ENCODE measurements at regions not wholly inside any gene's neighbourhood (a gene's known extent, or its start where the extent isn't known, plus 50 kb on each side); places are given as distances from the start of the nearest gene placed in this dataset.

GRCh38 chr9:110058304-110058953 lies 149.5 kb downstream of the C9orf152 start:
- DNase-seq (ENCODE audit: low read depth) = no peak

- no peak for DNase-seq (ENCODE audit: low read depth)
Measured at GRCh38 chr9:110059461-110059860, 148.5 kb downstream of the C9orf152 start.

- no peak for DNase-seq (ENCODE audit: low read depth)
Measured at GRCh38 chr9:110064803-110065202, 143.2 kb downstream of the C9orf152 start.

GRCh38 chr9:110065532-110065931 lies 142.4 kb downstream of the C9orf152 start:
- no peak for DNase-seq (ENCODE audit: low read depth)

GRCh38 chr9:110066929-110067716 lies 140.8 kb downstream of the C9orf152 start:
- DNase-seq (ENCODE audit: low read depth) = no peak

- no peak for DNase-seq (ENCODE audit: low read depth)
Measured at GRCh38 chr9:110068212-110068611, 139.7 kb downstream of the C9orf152 start.

GRCh38 chr9:110069326-110070248 lies 138.4 kb downstream of the C9orf152 start:
- peak; percentile 95 for DNase-seq (ENCODE audit: low read depth)

GRCh38 chr9:110072597-110073355 lies 135.2 kb downstream of the C9orf152 start:
- DNase-seq (ENCODE audit: low read depth) = no peak

GRCh38 chr9:110073356-110073905 lies 134.5 kb downstream of the C9orf152 start:
- no peak for DNase-seq (ENCODE audit: low read depth)

- DNase-seq (ENCODE audit: low read depth) = no peak
Measured at GRCh38 chr9:110076894-110077725, 130.8 kb downstream of the C9orf152 start.

- no peak for DNase-seq (ENCODE audit: low read depth)
Measured at GRCh38 chr9:110077925-110078324, 130.0 kb downstream of the C9orf152 start.

- DNase-seq (ENCODE audit: low read depth) = no peak
Measured at GRCh38 chr9:110078604-110079003, 129.4 kb downstream of the C9orf152 start.

- DNase-seq (ENCODE audit: low read depth) = no peak
Measured at GRCh38 chr9:110081395-110081794, 126.6 kb downstream of the C9orf152 start.

- DNase-seq (ENCODE audit: low read depth) = no peak
Measured at GRCh38 chr9:110083866-110084265, 124.1 kb downstream of the C9orf152 start.

GRCh38 chr9:110086537-110086936 lies 121.4 kb downstream of the C9orf152 start:
- DNase-seq (ENCODE audit: low read depth) = no peak

- no peak for DNase-seq (ENCODE audit: low read depth)
Measured at GRCh38 chr9:110087605-110088004, 120.4 kb downstream of the C9orf152 start.

- DNase-seq (ENCODE audit: low read depth) = no peak
Measured at GRCh38 chr9:110088099-110088498, 119.9 kb downstream of the C9orf152 start.

GRCh38 chr9:110089681-110090370 lies 118.1 kb downstream of the C9orf152 start:
- DNase-seq (ENCODE audit: low read depth) = no peak

GRCh38 chr9:110092792-110093191 lies 115.2 kb downstream of the C9orf152 start:
- no peak for DNase-seq (ENCODE audit: low read depth)

GRCh38 chr9:110093417-110093816 lies 114.5 kb downstream of the C9orf152 start:
- no peak for DNase-seq (ENCODE audit: low read depth)
